ENCODE measurements at regions not wholly inside any gene's neighbourhood (a gene's known extent, or its start where the extent isn't known, plus 50 kb on each side); places are given as distances from the start of the nearest gene placed in this dataset.

DNA sequence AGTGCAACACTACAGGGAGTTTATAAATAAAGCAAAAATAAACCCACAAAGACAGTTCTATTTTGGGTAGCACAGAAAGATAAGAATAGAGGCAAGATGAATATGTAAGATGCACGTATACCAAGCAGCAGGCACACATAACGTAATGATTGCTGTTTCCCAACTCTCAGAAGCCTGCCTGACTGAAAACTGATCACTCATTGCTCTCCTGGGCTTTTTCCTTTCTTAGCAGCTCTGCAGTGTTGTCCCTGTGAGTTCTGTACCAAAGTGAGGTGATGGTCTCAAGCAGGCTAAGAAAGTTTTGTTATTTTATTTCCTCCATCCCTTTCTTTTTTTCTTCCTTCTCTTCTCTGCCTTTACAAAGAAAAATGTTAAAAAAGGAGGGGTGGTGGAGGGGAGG, 522.0 kb upstream of the MAN1A1 start (continued):
- TF ChIP-seq, protein P1, sequence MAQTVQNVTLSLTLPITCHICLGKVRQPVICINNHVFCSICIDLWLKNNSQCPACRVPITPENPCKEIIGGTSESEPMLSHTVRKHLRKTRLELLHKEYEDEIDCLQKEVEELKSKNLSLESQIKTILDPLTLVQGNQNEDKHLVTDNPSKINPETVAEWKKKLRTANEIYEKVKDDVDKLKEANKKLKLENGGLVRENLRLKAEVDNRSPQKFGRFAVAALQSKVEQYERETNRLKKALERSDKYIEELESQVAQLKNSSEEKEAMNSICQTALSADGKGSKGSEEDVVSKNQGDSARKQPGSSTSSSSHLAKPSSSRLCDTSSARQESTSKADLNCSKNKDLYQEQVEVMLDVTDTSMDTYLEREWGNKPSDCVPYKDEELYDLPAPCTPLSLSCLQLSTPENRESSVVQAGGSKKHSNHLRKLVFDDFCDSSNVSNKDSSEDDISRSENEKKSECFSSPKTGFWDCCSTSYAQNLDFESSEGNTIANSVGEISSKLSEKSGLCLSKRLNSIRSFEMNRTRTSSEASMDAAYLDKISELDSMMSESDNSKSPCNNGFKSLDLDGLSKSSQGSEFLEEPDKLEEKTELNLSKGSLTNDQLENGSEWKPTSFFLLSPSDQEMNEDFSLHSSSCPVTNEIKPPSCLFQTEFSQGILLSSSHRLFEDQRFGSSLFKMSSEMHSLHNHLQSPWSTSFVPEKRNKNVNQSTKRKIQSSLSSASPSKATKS (CRISPR knock-in tag; IDR thresholded peaks at IDR 0.05), result no peak
- TF ChIP-seq ZNF24 (IDR thresholded peaks at IDR 0.05) (no peak), FOXP1 (IDR thresholded peaks at IDR 0.05) (no peak), FOXP1 (CRISPR knock-in tag; IDR thresholded peaks at IDR 0.05) (no peak), RBFOX2 (IDR thresholded peaks at IDR 0.05; ENCODE audit: low read depth, low read length) (no peak), STAT5B (CRISPR knock-in tag; IDR thresholded peaks at IDR 0.05) (no peak), PCBP2 (optimal IDR thresholded peaks at IDR 0.05; ENCODE audit: low read depth, low read length, poor library complexity, severe bottlenecking) (no peak), RFXAP (CRISPR knock-in tag; IDR thresholded peaks at IDR 0.05; ENCODE audit: borderline replicate concordance) (no peak)
- TF ChIP-seq, protein P2, sequence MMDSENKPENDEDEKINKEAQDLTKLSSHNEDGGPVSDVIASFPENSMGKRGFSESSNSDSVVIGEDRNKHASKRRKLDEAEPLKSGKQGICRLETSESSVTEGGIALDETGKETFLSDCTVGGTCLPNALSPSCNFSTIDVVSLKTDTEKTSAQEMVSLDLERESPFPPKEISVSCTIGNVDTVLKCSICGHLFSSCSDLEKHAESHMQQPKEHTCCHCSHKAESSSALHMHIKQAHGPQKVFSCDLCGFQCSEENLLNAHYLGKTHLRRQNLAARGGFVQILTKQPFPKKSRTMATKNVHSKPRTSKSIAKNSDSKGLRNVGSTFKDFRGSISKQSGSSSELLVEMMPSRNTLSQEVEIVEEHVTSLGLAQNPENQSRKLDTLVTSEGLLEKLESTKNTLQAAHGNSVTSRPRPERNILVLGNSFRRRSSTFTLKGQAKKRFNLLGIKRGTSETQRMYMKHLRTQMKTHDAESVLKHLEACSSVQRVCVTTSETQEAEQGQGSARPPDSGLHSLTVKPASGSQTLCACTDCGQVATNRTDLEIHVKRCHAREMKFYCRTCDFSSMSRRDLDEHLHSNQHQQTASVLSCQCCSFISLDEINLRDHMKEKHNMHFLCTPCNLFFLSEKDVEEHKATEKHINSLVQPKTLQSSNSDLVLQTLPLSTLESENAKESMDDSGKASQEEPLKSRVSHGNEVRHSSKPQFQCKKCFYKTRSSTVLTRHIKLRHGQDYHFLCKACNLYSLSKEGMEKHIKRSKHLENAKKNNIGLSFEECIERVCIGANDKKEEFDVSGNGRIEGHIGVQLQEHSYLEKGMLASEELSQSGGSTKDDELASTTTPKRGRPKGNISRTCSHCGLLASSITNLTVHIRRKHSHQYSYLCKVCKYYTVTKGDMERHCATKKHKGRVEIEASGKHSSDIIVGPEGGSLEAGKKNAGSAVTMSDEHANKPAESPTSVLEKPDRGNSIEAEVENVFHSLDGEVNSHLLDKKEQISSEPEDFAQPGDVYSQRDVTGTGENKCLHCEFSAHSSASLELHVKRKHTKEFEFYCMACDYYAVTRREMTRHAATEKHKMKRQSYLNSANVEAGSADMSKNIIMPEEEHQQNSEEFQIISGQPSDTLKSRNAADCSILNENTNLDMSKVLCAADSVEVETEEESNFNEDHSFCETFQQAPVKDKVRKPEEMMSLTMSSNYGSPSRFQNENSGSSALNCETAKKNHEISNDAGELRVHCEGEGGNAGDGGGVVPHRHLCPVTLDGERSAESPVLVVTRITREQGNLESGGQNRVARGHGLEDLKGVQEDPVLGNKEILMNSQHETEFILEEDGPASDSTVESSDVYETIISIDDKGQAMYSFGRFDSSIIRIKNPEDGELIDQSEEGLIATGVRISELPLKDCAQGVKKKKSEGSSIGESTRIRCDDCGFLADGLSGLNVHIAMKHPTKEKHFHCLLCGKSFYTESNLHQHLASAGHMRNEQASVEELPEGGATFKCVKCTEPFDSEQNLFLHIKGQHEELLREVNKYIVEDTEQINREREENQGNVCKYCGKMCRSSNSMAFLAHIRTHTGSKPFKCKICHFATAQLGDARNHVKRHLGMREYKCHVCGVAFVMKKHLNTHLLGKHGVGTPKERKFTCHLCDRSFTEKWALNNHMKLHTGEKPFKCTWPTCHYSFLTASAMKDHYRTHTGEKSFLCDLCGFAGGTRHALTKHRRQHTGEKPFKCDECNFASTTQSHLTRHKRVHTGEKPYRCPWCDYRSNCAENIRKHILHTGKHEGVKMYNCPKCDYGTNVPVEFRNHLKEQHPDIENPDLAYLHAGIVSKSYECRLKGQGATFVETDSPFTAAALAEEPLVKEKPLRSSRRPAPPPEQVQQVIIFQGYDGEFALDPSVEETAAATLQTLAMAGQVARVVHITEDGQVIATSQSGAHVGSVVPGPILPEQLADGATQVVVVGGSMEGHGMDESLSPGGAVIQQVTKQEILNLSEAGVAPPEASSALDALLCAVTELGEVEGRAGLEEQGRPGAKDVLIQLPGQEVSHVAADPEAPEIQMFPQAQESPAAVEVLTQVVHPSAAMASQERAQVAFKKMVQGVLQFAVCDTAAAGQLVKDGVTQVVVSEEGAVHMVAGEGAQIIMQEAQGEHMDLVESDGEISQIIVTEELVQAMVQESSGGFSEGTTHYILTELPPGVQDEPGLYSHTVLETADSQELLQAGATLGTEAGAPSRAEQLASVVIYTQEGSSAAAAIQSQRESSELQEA (CRISPR knock-in tag; IDR thresholded peaks at IDR 0.05; ENCODE audit: not compliant biosample characterization), result no peak
- TF ChIP-seq, protein P3, sequence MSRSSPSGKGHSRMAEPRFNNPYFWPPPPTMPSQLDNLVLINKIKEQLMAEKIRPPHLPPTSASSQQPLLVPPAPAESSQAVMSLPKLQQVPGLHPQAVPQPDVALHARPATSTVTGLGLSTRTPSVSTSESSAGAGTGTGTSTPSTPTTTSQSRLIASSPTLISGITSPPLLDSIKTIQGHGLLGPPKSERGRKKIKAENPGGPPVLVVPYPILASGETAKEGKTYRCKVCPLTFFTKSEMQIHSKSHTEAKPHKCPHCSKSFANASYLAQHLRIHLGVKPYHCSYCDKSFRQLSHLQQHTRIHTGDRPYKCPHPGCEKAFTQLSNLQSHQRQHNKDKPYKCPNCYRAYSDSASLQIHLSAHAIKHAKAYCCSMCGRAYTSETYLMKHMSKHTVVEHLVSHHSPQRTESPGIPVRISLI (CRISPR knock-in tag; IDR thresholded peaks at IDR 0.05; ENCODE audit: borderline replicate concordance), result no peak
